Mesothelial cell of epicardium (in vitro differentiated cells): ENCODE measurements at regions not wholly inside any gene's neighbourhood (a gene's known extent, or its start where the extent isn't known, plus 50 kb on each side); places are given as distances from the start of the nearest gene placed in this dataset.
"Not testable (repeated sequence)": the region's sequence is repeated elsewhere in the genome, so short reads cannot be mapped to it uniquely, and the experiment has no call there.

Experiments
- DNase-seq, 2 experiments: peaks; one replicate each; pipeline ENCODE4 v3.0.0; 2021; ENCODE audit warnings: low spot score in 2 of 2; ENCODE audit not compliant: unreplicated experiment in 2 of 2
- H3K27ac Mint-ChIP-seq: 2 replicates; pipeline ENCODE4 v1.8.0; 2021; ENCODE audit warnings: mixed read lengths
- H3K27me3 Mint-ChIP-seq: 2 replicates; pipeline ENCODE4 v1.8.0; 2021; ENCODE audit warnings: low read depth, mixed read lengths
- H3K36me3 Mint-ChIP-seq: 2 replicates; pipeline ENCODE4 v1.8.0; 2021; ENCODE audit warnings: mixed read lengths
- H3K4me1 Mint-ChIP-seq: 2 replicates; pipeline ENCODE4 v1.8.0; 2021; ENCODE audit warnings: mixed read lengths
- H3K4me3 Mint-ChIP-seq: 2 replicates; pipeline ENCODE4 v1.8.0; 2021; ENCODE audit warnings: mild to moderate bottlenecking, moderate library complexity, mixed read lengths
- H3K9me3 Mint-ChIP-seq: 2 replicates; pipeline ENCODE4 v1.8.0; 2021; ENCODE audit warnings: mixed read lengths
- CTCF ChIP-seq: fragments of 200-600 bp; sonication (generic); IDR thresholded peaks from one replicate; pipeline ENCODE4 v1.5.0; 2021; ENCODE audit warnings: antibody characterized with exemption; ENCODE audit not compliant: unreplicated experiment

- no peak for DNase-seq
- Mint-ChIP-seq H3K27me3 (no peaks in the 10 kb centered on the region), H3K4me1 (no peaks in the 10 kb centered on the region)
Measured at GRCh38 chr13:58343076-58343475, 711.5 kb downstream of the PCDH17 start.

GRCh38 chr13:58352100-58352499, 720.6 kb downstream of the PCDH17 start:
- H3K27me3 Mint-ChIP-seq, H3K4me3 Mint-ChIP-seq, H3K27ac Mint-ChIP-seq, H3K4me1 Mint-ChIP-seq, DNase-seq: not testable (repeated sequence)
- Mint-ChIP-seq H3K9me3 (peaks cover 36% of the 10 kb centered on the region), H3K36me3 (peaks cover 12% of the 10 kb centered on the region)

More at GRCh38 chr13:58343076-58343475, 711.5 kb downstream of the PCDH17 start:
- no peak overlapping the region for H3K4me3 Mint-ChIP-seq
- peaks cover 4% of the 10 kb centered on the region for H3K36me3 Mint-ChIP-seq
- no peak overlapping the region for H3K27ac Mint-ChIP-seq
- H3K9me3 Mint-ChIP-seq: peaks cover 28% of the 10 kb centered on the region
- no peak for TF ChIP-seq CTCF

GRCh38 chr13:58369936-58370335, 738.4 kb downstream of the PCDH17 start:
- DNase-seq: no peak
- H3K4me3 Mint-ChIP-seq: no peak overlapping the region
- no peak overlapping the region for H3K27ac Mint-ChIP-seq
- peaks cover 5% of the 10 kb centered on the region for H3K9me3 Mint-ChIP-seq
- H3K4me1 Mint-ChIP-seq: peaks cover 6% of the 10 kb centered on the region
- TF ChIP-seq CTCF: no peak
- no peaks in the 10 kb centered on the region for H3K27me3 Mint-ChIP-seq
- no peaks in the 10 kb centered on the region for H3K36me3 Mint-ChIP-seq

GRCh38 chr13:58376349-58376748, 744.8 kb downstream of the PCDH17 start:
- Mint-ChIP-seq H3K4me3 (no peak overlapping the region), H3K36me3 (no peaks in the 10 kb centered on the region), H3K27me3 (peaks cover 3% of the 10 kb centered on the region), H3K9me3 (no peaks in the 10 kb centered on the region), H3K4me1 (peaks cover 6% of the 10 kb centered on the region), H3K27ac (no peak overlapping the region)
- no peak for TF ChIP-seq CTCF
- DNase-seq: no peak

- peaks cover 3% of the 10 kb centered on the region for H3K27me3 Mint-ChIP-seq
- peaks cover 6% of the 10 kb centered on the region for H3K4me1 Mint-ChIP-seq
- no peaks in the 10 kb centered on the region for H3K36me3 Mint-ChIP-seq
- no peak for DNase-seq
- H3K27ac Mint-ChIP-seq: no peak overlapping the region
- H3K4me3 Mint-ChIP-seq: no peak overlapping the region
- H3K9me3 Mint-ChIP-seq: no peaks in the 10 kb centered on the region
- TF ChIP-seq CTCF: no peak
Measured at GRCh38 chr13:58376775-58377174, 745.2 kb downstream of the PCDH17 start.

- H3K9me3 Mint-ChIP-seq: no peaks in the 10 kb centered on the region
Measured at GRCh38 chr13:58379221-58379620, 747.7 kb downstream of the PCDH17 start.

GRCh38 chr13:58385336-58385735, 753.8 kb downstream of the PCDH17 start:
- not testable (repeated sequence) for H3K36me3 Mint-ChIP-seq, H3K4me1 Mint-ChIP-seq, H3K27ac Mint-ChIP-seq, H3K27me3 Mint-ChIP-seq, DNase-seq, H3K4me3 Mint-ChIP-seq, H3K9me3 Mint-ChIP-seq

More at GRCh38 chr13:58379221-58379620, 747.7 kb downstream of the PCDH17 start:
- TF ChIP-seq CTCF: no peak
- no peak for DNase-seq
- peaks cover 6% of the 10 kb centered on the region for H3K4me1 Mint-ChIP-seq
- H3K4me3 Mint-ChIP-seq: no peak overlapping the region
- H3K27ac Mint-ChIP-seq: no peak overlapping the region
- H3K27me3 Mint-ChIP-seq: peaks cover 3% of the 10 kb centered on the region
- H3K36me3 Mint-ChIP-seq: no peaks in the 10 kb centered on the region
